GM12865 (cell line): ENCODE measurements at regions not wholly inside any gene's neighbourhood (a gene's known extent, or its start where the extent isn't known, plus 50 kb on each side); places are given as distances from the start of the nearest gene placed in this dataset.

ENCODE experiments used
- DNase-seq: peaks from one replicate; pipeline ENCODE4 v3.0.0; 2010; ENCODE audit warnings: low read depth
- H3K4me3 ChIP-seq: 2 replicates; pipeline ENCODE4 v1.5.1; 2011; ENCODE audit warnings: mild to moderate bottlenecking, low read depth, low read length, control low read depth
- CTCF ChIP-seq: IDR thresholded peaks from 2 replicates; pipeline ENCODE4 v1.5.1; 2011; ENCODE audit warnings: low read length, control low read depth, low read depth, inconsistent platforms; ENCODE audit not compliant: insufficient read depth; ENCODE audit errors: missing control alignments

GRCh38 chr16:79473456-79473855 is 127.1 kb downstream of the MAF start:
- no peak overlapping the region for H3K4me3 ChIP-seq
- DNase-seq, result no peak
- no peak for TF ChIP-seq CTCF

GRCh38 chr16:79472426-79472825 is 128.1 kb downstream of the MAF start:
- no peak for DNase-seq
- TF ChIP-seq CTCF, result no peak

GRCh38 chr16:79469999-79470398 is 130.5 kb downstream of the MAF start:
- no peak for DNase-seq
- H3K4me3 ChIP-seq, result no peak overlapping the region
- no peak for TF ChIP-seq CTCF

More at GRCh38 chr16:79472426-79472825, 128.1 kb downstream of the MAF start:
- H3K4me3 ChIP-seq, result no peak overlapping the region

GRCh38 chr16:79468631-79469030 is 131.9 kb downstream of the MAF start:
- DNase-seq, result no peak
- no peak for TF ChIP-seq CTCF
- H3K4me3 ChIP-seq, result no peak overlapping the region

GRCh38 chr16:79468121-79468552 is 132.4 kb downstream of the MAF start:
- DNase-seq, result no peak
- no peak overlapping the region for H3K4me3 ChIP-seq
- no peak for TF ChIP-seq CTCF

GRCh38 chr16:79466111-79466510 is 134.4 kb downstream of the MAF start:
- no peak for DNase-seq
- no peak overlapping the region for H3K4me3 ChIP-seq
- no peak for TF ChIP-seq CTCF

- TF ChIP-seq CTCF, result no peak
- DNase-seq, result no peak
- H3K4me3 ChIP-seq, result no peak overlapping the region
These were observed 136.7 kb downstream of the MAF start for GRCh38 chr16:79463841-79464240.
